ENCODE measurements at regions not wholly inside any gene's neighbourhood (a gene's known extent, or its start where the extent isn't known, plus 50 kb on each side); places are given as distances from the start of the nearest gene placed in this dataset.

- Histone ChIP-seq H3K79me2 (ENCODE audit: low read length) (no peaks in the 10 kb centered on the region), H2AFZ (ENCODE audit: low read length) (no peak overlapping the region), H3K27me3 (ENCODE audit: low read length) (no peaks in the 10 kb centered on the region), H3K4me3 (ENCODE audit: low read length) (no peak overlapping the region), H3K36me3 (ENCODE audit: insufficient read depth, low read length) (no peaks in the 10 kb centered on the region), H3K4me1 (ENCODE audit: low read length) (no peaks in the 10 kb centered on the region), H3K9me3 (ENCODE audit: low read length) (peaks cover 28% of the 10 kb centered on the region), H3K27ac (ENCODE audit: low read length) (no peak overlapping the region), H3K9me2 (replicated peaks; ENCODE audit: insufficient read depth, low read length) (no peaks in the 10 kb centered on the region), H4K20me1 (ENCODE audit: insufficient read depth, low read depth, low read length) (no peaks in the 10 kb centered on the region), H3K9ac (ENCODE audit: low read length) (no peak overlapping the region), H3K4me2 (ENCODE audit: low read depth, low read length, poor library complexity, severe bottlenecking) (no peak overlapping the region)
- DNase-seq, result no peak
Measured at GRCh38 chr15:47394286-47394809, 323.0 kb upstream of the SEMA6D start.

GRCh38 chr15:47395076-47395475, 322.2 kb upstream of the SEMA6D start:
- Histone ChIP-seq H3K4me3 (ENCODE audit: low read length) (no peak overlapping the region), H3K27me3 (ENCODE audit: low read length) (no peaks in the 10 kb centered on the region), H3K36me3 (ENCODE audit: insufficient read depth, low read length) (no peaks in the 10 kb centered on the region), H3K4me1 (ENCODE audit: low read length) (no peaks in the 10 kb centered on the region), H3K9ac (ENCODE audit: low read length) (no peak overlapping the region), H4K20me1 (ENCODE audit: insufficient read depth, low read depth, low read length) (no peaks in the 10 kb centered on the region), H2AFZ (ENCODE audit: low read length) (no peak overlapping the region), H3K27ac (ENCODE audit: low read length) (no peak overlapping the region), H3K4me2 (ENCODE audit: low read depth, low read length, poor library complexity, severe bottlenecking) (no peak overlapping the region), H3K9me3 (ENCODE audit: low read length) (peaks cover 31% of the 10 kb centered on the region), H3K79me2 (ENCODE audit: low read length) (no peaks in the 10 kb centered on the region), H3K9me2 (replicated peaks; ENCODE audit: insufficient read depth, low read length) (no peaks in the 10 kb centered on the region)
- DNase-seq, result no peak

- Histone ChIP-seq H3K27me3 (ENCODE audit: low read length) (0 out of 2 replicates have a peak, but pooled peaks cover 3% of the 10 kb centered on the region), H3K9ac (ENCODE audit: low read length) (no peak overlapping the region), H3K4me3 (ENCODE audit: low read length) (no peak overlapping the region), H3K36me3 (ENCODE audit: insufficient read depth, low read length) (no peaks in the 10 kb centered on the region), H2AFZ (ENCODE audit: low read length) (no peak overlapping the region), H3K79me2 (ENCODE audit: low read length) (no peaks in the 10 kb centered on the region), H3K27ac (ENCODE audit: low read length) (no peak overlapping the region), H3K9me2 (replicated peaks; ENCODE audit: insufficient read depth, low read length) (no peaks in the 10 kb centered on the region), H3K4me1 (ENCODE audit: low read length) (no peaks in the 10 kb centered on the region), H3K9me3 (ENCODE audit: low read length) (peaks cover 23% of the 10 kb centered on the region), H3K4me2 (ENCODE audit: low read depth, low read length, poor library complexity, severe bottlenecking) (no peak overlapping the region), H4K20me1 (ENCODE audit: insufficient read depth, low read depth, low read length) (no peaks in the 10 kb centered on the region)
- no peak for DNase-seq
Measured at GRCh38 chr15:47397655-47398054, 319.6 kb upstream of the SEMA6D start.

GRCh38 chr15:47398132-47398531, 319.2 kb upstream of the SEMA6D start:
- Histone ChIP-seq H3K4me1 (ENCODE audit: low read length) (no peaks in the 10 kb centered on the region), H3K4me3 (ENCODE audit: low read length) (no peak overlapping the region)

GRCh38 chr15:47398594-47398993, 318.7 kb upstream of the SEMA6D start:
- DNase-seq, result no peak
- H3K9ac ChIP-seq (ENCODE audit: low read length), result no peak overlapping the region
- peaks cover 20% of the 10 kb centered on the region for H3K9me3 ChIP-seq (ENCODE audit: low read length)
- no peak overlapping the region for H2AFZ ChIP-seq (ENCODE audit: low read length)
- 0 out of 2 replicates have a peak, but pooled peaks cover 3% of the 10 kb centered on the region for H3K27me3 ChIP-seq (ENCODE audit: low read length)
- no peaks in the 10 kb centered on the region for H3K4me1 ChIP-seq (ENCODE audit: low read length)
- H3K27ac ChIP-seq (ENCODE audit: low read length), result no peak overlapping the region
- H3K9me2 ChIP-seq (replicated peaks; ENCODE audit: insufficient read depth, low read length), result no peaks in the 10 kb centered on the region
- H3K4me3 ChIP-seq (ENCODE audit: low read length), result no peak overlapping the region
- H4K20me1 ChIP-seq (ENCODE audit: insufficient read depth, low read depth, low read length), result no peaks in the 10 kb centered on the region
- no peak overlapping the region for H3K4me2 ChIP-seq (ENCODE audit: low read depth, low read length, poor library complexity, severe bottlenecking)
- no peaks in the 10 kb centered on the region for H3K79me2 ChIP-seq (ENCODE audit: low read length)
- no peaks in the 10 kb centered on the region for H3K36me3 ChIP-seq (ENCODE audit: insufficient read depth, low read length)

More at GRCh38 chr15:47398132-47398531, 319.2 kb upstream of the SEMA6D start:
- 0 out of 2 replicates have a peak, but pooled peaks cover 3% of the 10 kb centered on the region for H3K27me3 ChIP-seq (ENCODE audit: low read length)
- no peak overlapping the region for H3K27ac ChIP-seq (ENCODE audit: low read length)
- no peak overlapping the region for H2AFZ ChIP-seq (ENCODE audit: low read length)
- H4K20me1 ChIP-seq (ENCODE audit: insufficient read depth, low read depth, low read length), result no peaks in the 10 kb centered on the region
- H3K9me2 ChIP-seq (replicated peaks; ENCODE audit: insufficient read depth, low read length), result no peaks in the 10 kb centered on the region
- H3K9ac ChIP-seq (ENCODE audit: low read length), result no peak overlapping the region
- no peak overlapping the region for H3K4me2 ChIP-seq (ENCODE audit: low read depth, low read length, poor library complexity, severe bottlenecking)
- no peaks in the 10 kb centered on the region for H3K79me2 ChIP-seq (ENCODE audit: low read length)
- DNase-seq, result no peak
- peaks cover 20% of the 10 kb centered on the region for H3K9me3 ChIP-seq (ENCODE audit: low read length)
- H3K36me3 ChIP-seq (ENCODE audit: insufficient read depth, low read length), result no peaks in the 10 kb centered on the region

GRCh38 chr15:47399100-47399499, 318.2 kb upstream of the SEMA6D start:
- no peaks in the 10 kb centered on the region for H4K20me1 ChIP-seq (ENCODE audit: insufficient read depth, low read depth, low read length)
- peaks cover 20% of the 10 kb centered on the region for H3K9me3 ChIP-seq (ENCODE audit: low read length)
- no peak overlapping the region for H3K4me2 ChIP-seq (ENCODE audit: low read depth, low read length, poor library complexity, severe bottlenecking)
- H3K79me2 ChIP-seq (ENCODE audit: low read length), result no peaks in the 10 kb centered on the region
- H3K27ac ChIP-seq (ENCODE audit: low read length), result no peak overlapping the region
- no peaks in the 10 kb centered on the region for H3K36me3 ChIP-seq (ENCODE audit: insufficient read depth, low read length)
- H3K9ac ChIP-seq (ENCODE audit: low read length), result no peak overlapping the region
- no peak for DNase-seq
- no peak overlapping the region for H3K4me3 ChIP-seq (ENCODE audit: low read length)
- 0 out of 2 replicates have a peak, but pooled peaks cover 3% of the 10 kb centered on the region for H3K27me3 ChIP-seq (ENCODE audit: low read length)
- no peaks in the 10 kb centered on the region for H3K9me2 ChIP-seq (replicated peaks; ENCODE audit: insufficient read depth, low read length)
- H2AFZ ChIP-seq (ENCODE audit: low read length), result no peak overlapping the region
- H3K4me1 ChIP-seq (ENCODE audit: low read length), result no peaks in the 10 kb centered on the region

GRCh38 chr15:47400603-47401002, 316.7 kb upstream of the SEMA6D start:
- 0 out of 2 replicates have a peak, but pooled peaks cover 3% of the 10 kb centered on the region for H3K27me3 ChIP-seq (ENCODE audit: low read length)
- no peak for DNase-seq
- no peaks in the 10 kb centered on the region for H3K9me2 ChIP-seq (replicated peaks; ENCODE audit: insufficient read depth, low read length)
- H3K9ac ChIP-seq (ENCODE audit: low read length), result no peak overlapping the region
- no peak overlapping the region for H3K27ac ChIP-seq (ENCODE audit: low read length)
- H3K4me1 ChIP-seq (ENCODE audit: low read length), result no peaks in the 10 kb centered on the region
- H3K79me2 ChIP-seq (ENCODE audit: low read length), result no peaks in the 10 kb centered on the region
- H4K20me1 ChIP-seq (ENCODE audit: insufficient read depth, low read depth, low read length), result no peaks in the 10 kb centered on the region
- H3K36me3 ChIP-seq (ENCODE audit: insufficient read depth, low read length), result no peaks in the 10 kb centered on the region
- no peak overlapping the region for H2AFZ ChIP-seq (ENCODE audit: low read length)
- H3K4me2 ChIP-seq (ENCODE audit: low read depth, low read length, poor library complexity, severe bottlenecking), result no peak overlapping the region
- no peak overlapping the region for H3K4me3 ChIP-seq (ENCODE audit: low read length)
- H3K9me3 ChIP-seq (ENCODE audit: low read length), result peaks cover 16% of the 10 kb centered on the region

GRCh38 chr15:47401427-47401826, 315.9 kb upstream of the SEMA6D start:
- no peaks in the 10 kb centered on the region for H3K79me2 ChIP-seq (ENCODE audit: low read length)
- H3K4me3 ChIP-seq (ENCODE audit: low read length), result no peak overlapping the region
- H2AFZ ChIP-seq (ENCODE audit: low read length), result no peak overlapping the region
- no peak overlapping the region for H3K4me2 ChIP-seq (ENCODE audit: low read depth, low read length, poor library complexity, severe bottlenecking)
- H3K9ac ChIP-seq (ENCODE audit: low read length), result no peak overlapping the region
- no peaks in the 10 kb centered on the region for H4K20me1 ChIP-seq (ENCODE audit: insufficient read depth, low read depth, low read length)
- H3K9me2 ChIP-seq (replicated peaks; ENCODE audit: insufficient read depth, low read length), result no peaks in the 10 kb centered on the region
- no peak overlapping the region for H3K27ac ChIP-seq (ENCODE audit: low read length)
- H3K36me3 ChIP-seq (ENCODE audit: insufficient read depth, low read length), result no peaks in the 10 kb centered on the region
- H3K27me3 ChIP-seq (ENCODE audit: low read length), result 0 out of 2 replicates have a peak, but pooled peaks cover 3% of the 10 kb centered on the region
- H3K4me1 ChIP-seq (ENCODE audit: low read length), result no peaks in the 10 kb centered on the region
- peaks cover 17% of the 10 kb centered on the region for H3K9me3 ChIP-seq (ENCODE audit: low read length)
- DNase-seq, result no peak
